ENCODE measurements at regions not wholly inside any gene's neighbourhood (a gene's known extent, or its start where the extent isn't known, plus 50 kb on each side); places are given as distances from the start of the nearest gene placed in this dataset.

- TF ChIP-seq FOXM1 (IDR thresholded peaks at IDR 0.05; ENCODE audit: borderline replicate concordance) = no peak
- no peak for TF ChIP-seq BHLHE40 (IDR thresholded peaks at IDR 0.05; ENCODE audit: borderline replicate concordance)
- TF ChIP-seq SUZ12 (IDR thresholded peaks at IDR 0.05) = no peak
- TF ChIP-seq NFRKB (IDR thresholded peaks at IDR 0.05) = no peak
These were observed 233.4 kb downstream of the SOCS6 start for GRCh38 chr18:70522183-70522680.
